GM12873 (cell line): ENCODE measurements at regions not wholly inside any gene's neighbourhood (a gene's known extent, or its start where the extent isn't known, plus 50 kb on each side); places are given as distances from the start of the nearest gene placed in this dataset.

Source experiments
- TF ChIP-seq, protein P1 (sequence below): IDR thresholded peaks from 2 replicates; pipeline ENCODE4 v1.5.1; 2012; ENCODE audit warnings: low read depth, mild to moderate bottlenecking, moderate library complexity, low read length, control low read depth; ENCODE audit not compliant: insufficient read depth; ENCODE audit errors: missing control alignments

DNA sequence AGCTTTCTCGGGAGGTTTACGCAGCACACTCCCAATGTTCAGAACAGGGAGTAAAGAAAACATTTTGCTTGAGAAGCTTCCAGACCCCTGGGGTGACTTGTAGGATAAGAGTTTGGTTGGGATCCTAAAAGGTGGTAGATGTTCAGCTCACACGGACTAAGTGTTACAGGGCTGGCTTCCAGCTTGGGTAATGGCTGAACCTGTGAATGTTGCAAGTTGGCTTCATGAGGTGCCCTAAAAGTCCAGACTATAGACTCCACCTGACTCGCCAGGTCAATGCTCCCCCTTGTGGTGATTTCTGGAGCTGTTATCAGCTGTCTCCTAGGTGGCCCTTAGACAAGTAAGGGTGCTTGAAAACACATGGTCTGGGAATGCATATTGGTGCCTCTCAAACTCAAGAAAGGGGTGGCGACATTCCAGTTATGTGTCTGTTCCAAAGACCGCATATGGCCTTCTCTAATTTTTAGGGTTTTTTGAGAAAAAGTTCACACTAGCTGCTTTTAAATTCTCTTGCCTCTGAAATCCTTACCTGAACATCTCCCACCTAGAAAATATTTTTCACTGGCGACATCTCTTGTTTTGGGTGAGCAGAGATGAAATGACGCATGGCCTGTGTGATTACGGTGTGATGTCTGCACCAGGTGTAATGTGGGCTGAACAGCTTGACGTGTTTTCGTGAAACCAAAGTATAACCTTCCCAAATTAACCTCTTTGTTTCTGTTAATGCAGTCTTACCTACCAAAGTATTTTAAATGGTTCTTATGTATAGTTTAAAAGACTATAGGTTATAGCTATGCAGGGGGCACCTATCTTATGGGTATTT, 175.7 kb upstream of the KBTBD8 start:
- TF ChIP-seq, protein P1, sequence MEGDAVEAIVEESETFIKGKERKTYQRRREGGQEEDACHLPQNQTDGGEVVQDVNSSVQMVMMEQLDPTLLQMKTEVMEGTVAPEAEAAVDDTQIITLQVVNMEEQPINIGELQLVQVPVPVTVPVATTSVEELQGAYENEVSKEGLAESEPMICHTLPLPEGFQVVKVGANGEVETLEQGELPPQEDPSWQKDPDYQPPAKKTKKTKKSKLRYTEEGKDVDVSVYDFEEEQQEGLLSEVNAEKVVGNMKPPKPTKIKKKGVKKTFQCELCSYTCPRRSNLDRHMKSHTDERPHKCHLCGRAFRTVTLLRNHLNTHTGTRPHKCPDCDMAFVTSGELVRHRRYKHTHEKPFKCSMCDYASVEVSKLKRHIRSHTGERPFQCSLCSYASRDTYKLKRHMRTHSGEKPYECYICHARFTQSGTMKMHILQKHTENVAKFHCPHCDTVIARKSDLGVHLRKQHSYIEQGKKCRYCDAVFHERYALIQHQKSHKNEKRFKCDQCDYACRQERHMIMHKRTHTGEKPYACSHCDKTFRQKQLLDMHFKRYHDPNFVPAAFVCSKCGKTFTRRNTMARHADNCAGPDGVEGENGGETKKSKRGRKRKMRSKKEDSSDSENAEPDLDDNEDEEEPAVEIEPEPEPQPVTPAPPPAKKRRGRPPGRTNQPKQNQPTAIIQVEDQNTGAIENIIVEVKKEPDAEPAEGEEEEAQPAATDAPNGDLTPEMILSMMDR, result peak; percentile 88

DNA sequence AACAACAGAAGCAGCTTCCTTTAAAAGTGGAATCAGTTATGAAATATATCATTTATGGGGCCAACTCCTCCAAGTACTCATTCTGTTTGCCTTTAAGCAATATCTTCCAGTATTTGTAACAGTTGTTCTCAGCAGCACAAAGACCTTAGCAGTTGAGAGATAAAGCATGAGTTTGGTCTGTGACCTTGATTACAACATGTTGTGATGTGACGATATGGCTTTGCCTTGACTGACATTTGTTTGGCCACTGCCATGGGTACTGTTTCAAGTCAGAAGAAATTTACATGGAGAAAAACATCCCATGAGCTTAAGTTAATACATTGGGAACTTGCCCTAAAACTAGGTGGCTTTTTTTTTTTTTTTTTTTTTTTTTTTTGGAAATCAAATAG, 175.1 kb upstream of the KBTBD8 start:
- TF ChIP-seq, protein P1, result no peak

- TF ChIP-seq, protein P1, result no peak
Observed at GRCh38 chr3:66823532-66823931, 174.6 kb upstream of the KBTBD8 start.

DNA sequence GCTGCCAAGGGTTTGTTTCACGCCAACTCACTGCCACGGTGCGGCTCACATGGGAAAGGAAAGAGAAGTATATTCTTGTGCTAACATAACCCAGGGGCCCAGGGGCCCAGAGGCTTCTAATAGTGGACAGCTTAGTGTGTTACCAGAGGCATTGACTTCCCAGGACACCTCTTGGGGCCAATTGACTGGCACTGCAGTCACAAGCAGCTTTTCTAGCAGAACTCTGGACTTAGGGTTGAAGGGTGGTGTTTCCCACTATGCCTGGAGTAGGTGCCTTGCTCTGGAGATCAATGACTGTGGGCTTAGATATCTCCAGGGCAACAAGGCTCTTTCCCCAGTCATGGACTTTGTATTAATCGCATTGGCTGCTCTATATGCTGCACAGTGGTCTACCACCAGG, 172.7 kb upstream of the KBTBD8 start:
- TF ChIP-seq, protein P1, result no peak

DNA sequence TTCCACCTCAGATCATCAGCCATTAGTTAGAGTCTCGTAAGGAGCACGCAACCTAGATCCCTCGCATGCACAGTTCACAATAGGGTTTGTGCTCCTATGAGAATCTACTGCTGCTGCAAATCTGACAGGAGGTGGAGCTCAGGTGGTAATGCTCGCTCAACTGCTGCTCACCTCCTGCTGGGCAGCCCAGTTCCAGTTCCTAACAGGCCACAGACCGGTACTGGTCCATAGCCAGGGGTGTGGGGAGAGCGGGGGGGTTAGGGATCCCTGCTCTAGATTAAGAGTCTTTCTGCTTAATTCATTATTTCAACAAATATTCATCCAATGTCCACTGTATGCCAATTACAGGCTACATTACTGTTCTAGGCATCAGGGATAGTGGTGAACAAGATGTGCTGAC, 170.4 kb upstream of the KBTBD8 start:
- TF ChIP-seq, protein P1, result no peak

- TF ChIP-seq, protein P1, result no peak
Observed at GRCh38 chr3:66828303-66828702, 169.8 kb upstream of the KBTBD8 start.

DNA sequence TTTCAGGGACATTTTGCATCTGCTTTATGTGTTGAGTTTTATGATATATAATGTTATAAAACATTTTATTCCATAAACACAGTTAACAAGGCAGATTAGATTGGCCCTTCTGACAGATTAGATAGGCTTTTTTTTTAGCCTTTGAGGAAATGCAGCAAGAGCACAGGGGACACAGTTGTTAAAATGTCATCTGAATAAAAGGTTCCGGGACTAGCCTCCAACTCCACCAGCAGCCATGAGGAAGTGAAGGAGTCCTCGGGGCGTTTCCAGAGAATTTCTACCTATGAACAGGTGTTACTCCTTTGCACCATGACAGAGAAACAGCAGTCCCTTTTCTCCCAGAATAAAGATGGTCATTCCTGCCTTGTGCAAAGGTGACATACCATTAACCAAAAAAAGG, 167.8 kb upstream of the KBTBD8 start:
- TF ChIP-seq, protein P1, result no peak
